GM18951 (cell line): ENCODE measurements at regions not wholly inside any gene's neighbourhood (a gene's known extent, or its start where the extent isn't known, plus 50 kb on each side); places are given as distances from the start of the nearest gene placed in this dataset.
"Not testable (repeated sequence)": the region's sequence is repeated elsewhere in the genome, so short reads cannot be mapped to it uniquely, and the experiment has no call there.

Source experiments
- POLR2A ChIP-seq: IDR thresholded peaks from 4 replicates; pipeline ENCODE4 v1.6.1; 2011; ENCODE audit warnings: mild to moderate bottlenecking; ENCODE audit not compliant: insufficient read length, insufficient read depth; ENCODE audit errors: extremely low read depth
- in situ Hi-C: fragments of 300-500 bp; cut with MboI; formaldehyde crosslinking; loops from one replicate; pipeline ENCODE4 v1.12.0; 2022; ENCODE audit warnings: low sequenced_read_pairs, mixed read lengths, inconsistent platforms; ENCODE audit not compliant: unreplicated experiment

DNA sequence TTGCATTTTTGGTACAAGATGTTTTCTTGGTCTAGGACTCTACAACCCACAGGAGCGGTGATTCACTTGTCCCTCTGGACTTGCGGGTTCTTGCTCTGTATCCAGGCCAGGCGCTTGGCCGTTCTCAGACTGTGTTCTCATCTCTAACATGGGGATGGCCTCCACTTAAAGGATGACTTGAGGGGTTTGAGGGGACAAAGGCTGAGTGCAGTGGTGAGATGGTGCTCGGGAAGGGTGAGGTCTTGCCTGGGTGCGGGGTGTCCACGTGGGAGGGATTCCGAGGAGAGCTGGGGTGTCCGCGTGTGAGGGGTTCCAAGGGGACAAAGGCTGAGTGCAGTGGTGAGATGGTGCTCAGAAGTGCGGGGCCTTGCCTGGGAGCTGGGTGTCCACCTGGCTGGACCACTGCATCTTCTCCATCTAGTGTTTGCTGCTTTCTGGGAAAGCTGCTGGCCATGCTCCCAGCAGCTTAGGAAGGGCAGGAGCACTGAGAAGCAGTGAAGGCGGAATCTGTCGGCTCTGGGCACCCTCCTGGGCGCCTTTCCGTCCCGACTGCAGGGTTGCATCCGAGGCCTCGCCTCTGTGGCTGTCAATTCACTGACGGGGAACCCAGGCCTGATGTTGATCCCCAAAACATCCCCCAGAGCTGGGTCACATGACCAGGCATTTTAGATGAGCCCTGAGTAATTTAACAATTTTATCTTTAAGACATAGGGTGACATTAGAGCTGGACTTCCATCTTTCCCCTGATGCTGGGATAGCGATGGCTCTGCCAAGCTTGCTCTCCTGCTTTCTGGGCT lies 280.5 kb upstream of the IRX4 start:
- in situ Hi-C loops: no loop called here
- no peak for TF ChIP-seq POLR2A

- in situ Hi-C loops: no loop called here
These were observed 278.1 kb upstream of the IRX4 start for GRCh38 chr5:2160811-2161210.

DNA sequence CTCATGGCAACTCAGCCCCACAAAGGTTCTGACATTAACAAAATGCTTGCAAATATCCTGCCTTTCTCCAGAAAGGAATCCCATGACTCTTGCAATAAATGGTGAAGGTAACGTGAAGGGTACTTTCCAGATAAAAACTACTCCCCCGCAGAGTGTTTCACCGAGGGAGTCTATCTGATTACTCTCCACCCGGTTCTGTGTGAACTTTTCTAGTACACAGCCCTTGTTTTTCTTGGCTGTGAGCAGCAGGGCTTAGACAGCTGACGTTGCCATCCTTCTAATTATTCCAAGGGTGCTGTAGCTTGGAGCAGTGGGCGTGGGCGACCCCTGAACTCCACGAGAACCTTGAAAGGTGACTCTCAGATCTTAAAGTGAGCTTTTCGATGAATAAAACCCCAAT lies 276.0 kb upstream of the IRX4 start:
- in situ Hi-C loops: no loop called here
- no peak for TF ChIP-seq POLR2A

More at GRCh38 chr5:2160811-2161210, 278.1 kb upstream of the IRX4 start:
- TF ChIP-seq POLR2A: no peak

- in situ Hi-C loops: no loop called here
- no peak for TF ChIP-seq POLR2A
These were observed 275.4 kb upstream of the IRX4 start for GRCh38 chr5:2158109-2158508.

DNA sequence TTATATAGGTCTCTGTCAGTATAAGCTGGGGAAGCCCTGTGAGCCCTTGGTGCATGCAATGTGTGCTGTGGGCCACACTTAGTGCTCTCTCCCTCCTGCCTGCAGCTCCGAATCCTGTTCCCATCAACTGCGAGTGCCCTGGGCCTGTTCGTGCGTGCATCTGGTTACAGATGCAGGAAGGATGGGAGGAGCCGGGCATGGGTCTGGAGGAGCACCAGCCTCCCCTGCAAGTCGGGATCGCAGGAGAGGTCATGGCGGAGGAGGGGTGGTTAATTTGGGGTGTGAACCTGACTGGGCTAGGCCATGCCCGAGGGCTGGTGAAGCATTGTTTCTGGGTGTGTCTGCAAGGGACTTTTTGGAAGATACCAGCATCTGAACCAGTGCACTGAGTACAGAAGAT lies 274.6 kb upstream of the IRX4 start:
- no peak for TF ChIP-seq POLR2A
- in situ Hi-C loops: no loop called here

DNA sequence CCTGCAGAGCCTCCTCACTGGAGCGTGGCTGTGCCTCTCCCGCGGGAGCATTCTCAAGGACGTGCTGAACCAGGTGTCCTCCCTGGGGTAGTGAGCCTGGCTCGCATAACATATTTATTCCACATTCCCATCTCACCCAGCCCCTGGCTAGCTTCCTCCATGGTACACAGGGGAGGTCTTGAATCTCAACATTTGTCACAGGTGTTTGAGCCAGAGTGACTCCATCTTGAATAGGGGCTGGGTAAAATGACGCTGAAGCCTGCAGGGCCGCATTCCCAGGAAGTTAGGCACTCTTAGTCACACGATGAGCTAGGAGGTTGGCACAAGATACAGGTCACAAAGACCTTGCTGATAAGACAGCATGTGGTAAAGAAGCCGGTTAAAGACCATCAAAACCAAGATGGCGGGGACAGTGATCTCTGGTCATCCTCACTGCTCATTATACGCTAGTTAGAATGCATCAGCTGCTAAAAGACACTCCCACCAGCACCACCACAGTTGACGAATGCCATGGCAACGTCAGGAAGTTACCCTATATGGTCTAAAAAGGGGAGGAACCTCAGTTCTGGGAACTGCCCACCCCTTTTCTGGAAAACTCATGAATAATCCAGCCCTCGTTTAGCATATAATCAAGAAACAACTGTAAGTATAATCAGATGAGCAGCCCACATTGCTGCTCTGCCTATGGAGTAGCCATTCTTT lies 273.8 kb upstream of the IRX4 start:
- TF ChIP-seq POLR2A: no peak
- in situ Hi-C loops: no loop called here

DNA sequence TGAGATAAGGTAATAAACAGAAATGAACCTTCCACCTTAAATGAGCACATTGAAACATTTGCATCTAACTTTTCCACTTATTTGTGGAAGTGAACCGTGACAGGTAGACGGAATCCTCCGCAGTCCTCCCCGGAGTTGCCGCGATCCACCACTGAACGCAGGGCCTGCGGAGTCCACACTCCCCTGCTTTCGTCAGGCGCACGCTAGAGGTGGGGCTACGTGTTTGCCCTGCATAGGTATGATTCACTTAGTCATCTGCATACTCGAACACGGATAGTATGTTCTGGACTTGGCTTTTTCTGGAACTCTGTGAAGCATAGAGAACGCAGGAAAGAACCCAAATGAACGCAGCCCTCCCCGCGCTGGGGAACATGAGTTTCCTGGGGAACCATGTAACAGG lies 272.8 kb upstream of the IRX4 start:
- TF ChIP-seq POLR2A: no peak
- in situ Hi-C loops: no loop called here

DNA sequence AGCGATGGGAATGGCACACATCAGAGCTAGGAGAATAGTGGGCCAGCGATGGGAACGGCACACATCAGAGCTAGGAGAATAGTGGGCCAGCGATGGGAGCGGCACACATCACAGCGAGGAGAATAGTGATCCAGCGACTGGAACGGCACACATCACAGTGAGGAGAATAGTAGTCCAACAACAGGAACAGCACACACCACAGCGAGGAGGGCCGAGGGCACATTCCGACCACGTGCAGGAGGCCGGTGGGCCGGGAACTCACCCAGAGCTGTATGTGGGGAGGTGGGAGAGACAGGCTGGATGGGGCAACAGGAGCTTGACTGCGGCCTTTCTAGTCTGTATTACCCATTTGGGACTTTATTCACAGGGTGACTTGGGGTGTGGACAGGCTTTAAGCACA lies 271.1 kb upstream of the IRX4 start:
- no peak for TF ChIP-seq POLR2A
- in situ Hi-C loops: no loop called here

DNA sequence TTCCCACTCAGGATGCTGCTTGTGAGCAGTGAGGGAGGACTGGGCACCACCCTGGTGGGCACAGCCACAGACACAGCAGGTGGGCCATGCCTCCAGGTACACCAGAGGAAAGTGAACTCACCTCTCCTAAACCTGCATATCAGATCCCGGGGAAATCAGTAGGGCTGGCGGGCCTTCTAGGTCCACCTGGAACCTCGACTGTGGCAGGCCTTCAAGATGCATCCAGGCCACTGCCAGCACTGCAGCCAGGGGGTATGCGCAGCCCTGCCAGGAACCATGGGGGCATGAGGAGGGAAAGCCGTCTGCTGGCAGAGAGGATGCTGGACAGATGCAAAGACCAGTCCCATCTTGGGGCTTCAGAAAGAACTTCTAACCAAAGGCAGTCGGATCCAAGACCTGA lies 270.6 kb upstream of the IRX4 start:
- in situ Hi-C loops: no loop called here
- TF ChIP-seq POLR2A: no peak

DNA sequence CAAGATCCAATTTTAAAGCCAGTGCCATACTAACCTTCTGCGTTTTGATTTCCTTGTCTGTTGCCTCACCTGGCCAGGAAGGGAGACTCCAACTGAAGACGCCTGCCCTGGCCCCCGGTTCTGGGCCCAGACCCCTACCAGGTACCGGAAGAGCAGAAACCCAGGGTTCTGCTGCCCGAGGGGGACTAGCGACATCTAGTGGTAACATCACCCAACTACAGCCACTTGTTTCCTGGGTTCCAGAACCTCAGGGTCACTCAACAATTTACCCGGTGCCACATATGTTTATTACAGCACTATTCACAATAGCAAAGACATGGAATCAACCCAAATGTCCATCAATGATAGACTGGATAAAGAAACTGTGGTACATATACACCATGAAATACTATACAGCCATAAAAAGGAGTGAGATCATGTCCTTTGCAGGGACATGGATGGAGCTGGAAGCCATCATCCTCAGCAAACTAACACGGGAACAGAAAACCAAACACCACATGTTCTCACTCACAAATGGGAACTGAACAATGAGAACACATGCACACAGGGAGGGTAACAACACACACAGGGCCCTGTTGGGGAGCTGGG lies 268.7 kb upstream of the IRX4 start:
- in situ Hi-C loops: not testable (repeated sequence)

GRCh38 chr5:2149195-2149539 lies 266.4 kb upstream of the IRX4 start:
- in situ Hi-C loops: no loop called here
- no peak for TF ChIP-seq POLR2A

DNA sequence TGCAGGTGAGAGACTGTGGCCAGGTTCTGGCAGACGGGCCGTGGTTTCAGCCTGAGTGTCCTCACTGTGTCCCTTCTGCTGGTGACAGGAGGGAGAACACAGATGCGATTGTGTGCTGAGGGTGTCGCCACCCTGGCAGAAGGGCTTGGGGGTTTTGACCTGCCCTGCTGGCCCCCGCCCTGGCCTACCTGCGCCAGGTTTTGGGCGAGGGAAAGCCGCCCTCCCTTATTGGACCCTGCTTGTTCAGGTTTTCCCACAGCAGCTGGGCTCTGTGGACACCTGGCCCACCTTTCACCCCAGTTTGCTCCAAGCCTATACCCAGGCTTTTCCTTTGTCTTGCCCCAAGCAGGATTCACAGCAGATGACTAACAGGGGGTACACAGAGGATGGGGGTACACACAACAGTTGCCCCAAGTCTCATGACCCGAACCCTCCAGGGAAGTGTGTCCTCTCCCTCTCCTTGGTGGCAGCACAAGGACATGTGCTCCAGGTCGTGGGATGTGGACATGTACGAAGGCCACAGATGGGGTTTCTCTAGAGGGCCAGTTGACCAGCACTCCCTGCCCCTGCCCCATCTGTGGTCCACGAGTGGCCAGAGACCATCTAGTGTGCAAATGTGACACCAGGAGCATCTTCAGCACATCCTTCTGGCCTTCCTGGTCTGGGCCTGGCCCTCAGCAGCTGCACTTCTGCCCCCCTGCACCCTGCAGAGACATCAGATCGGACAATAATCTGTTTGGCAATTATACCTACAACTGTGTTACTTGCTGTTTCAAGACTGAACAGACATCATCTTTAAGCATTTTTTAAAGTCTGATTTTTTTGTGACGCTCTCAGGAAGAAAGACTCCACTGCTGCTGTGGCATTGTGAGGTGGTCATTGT lies 265.8 kb upstream of the IRX4 start:
- no peak for TF ChIP-seq POLR2A
- in situ Hi-C loops: no loop called here
